K562 (cell line): ENCODE measurements at regions not wholly inside any gene's neighbourhood (a gene's known extent, or its start where the extent isn't known, plus 50 kb on each side); places are given as distances from the start of the nearest gene placed in this dataset.

Source experiments
- HDGF ChIP-seq: fragments of 450-650 bp; IDR thresholded peaks from 2 replicates; pipeline ENCODE4 v1.6.1; 2016
- POLR2AphosphoS5 ChIP-seq: IDR thresholded peaks from 2 replicates; pipeline ENCODE4 v1.6.1; 2011; ENCODE audit warnings: mild to moderate bottlenecking, low read depth, low read length, moderate library complexity; ENCODE audit not compliant: control insufficient read depth, insufficient read depth
- TAF1 ChIP-seq: IDR thresholded peaks from 2 replicates; pipeline ENCODE4 v1.6.1; 2011; ENCODE audit warnings: mild to moderate bottlenecking, low read length, moderate library complexity; ENCODE audit not compliant: insufficient read depth, control insufficient read depth, severe bottlenecking; ENCODE audit errors: extremely low read depth
- ZFP30 ChIP-seq: fragments of 250-450 bp; sonication (Bioruptor Pico); IDR thresholded peaks from 2 replicates; pipeline ENCODE4 v1.8.0; 2022; ENCODE audit warnings: moderate library complexity, mild to moderate bottlenecking, inconsistent platforms, borderline replicate concordance

GRCh38 chr4:110268352-110268751 lies 69.9 kb upstream of the ELOVL6 start:
- TF ChIP-seq HDGF (no peak), ZFP30 (CRISPR knock-in tag) (no peak), TAF1 (no peak), POLR2AphosphoS5 (no peak)
